ENCODE measurements at regions not wholly inside any gene's neighbourhood (a gene's known extent, or its start where the extent isn't known, plus 50 kb on each side); places are given as distances from the start of the nearest gene placed in this dataset.

DNA sequence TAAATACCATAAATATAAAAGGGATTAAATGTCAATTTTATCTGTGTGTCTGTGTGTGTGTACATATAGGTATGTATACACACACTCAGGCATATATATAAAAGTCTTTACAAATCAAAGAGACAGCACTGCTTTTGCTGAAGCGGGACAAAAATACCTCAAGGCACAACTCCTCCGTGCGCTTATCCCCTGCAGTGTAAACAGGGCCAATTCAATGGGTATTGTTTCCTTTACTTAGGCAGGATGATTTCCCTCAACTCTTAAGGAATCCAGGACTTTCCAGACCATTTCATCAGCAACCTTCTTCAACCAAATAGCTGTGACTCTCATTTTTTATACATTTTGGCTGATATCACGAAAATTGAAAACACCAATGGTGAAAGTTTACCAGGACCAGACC lies 227.7 kb downstream of the CRPPA start:
- TF ChIP-seq CTCF (IDR thresholded peaks at IDR 0.05) (no peak), POLR2AphosphoS5 (IDR thresholded peaks at IDR 0.05) (no peak), POLR2A (IDR thresholded peaks at IDR 0.05) (no peak)

All from prostate gland (tissue), 2 donors.